Right renal pelvis (tissue), 4 donors: ENCODE measurements at regions not wholly inside any gene's neighbourhood (a gene's known extent, or its start where the extent isn't known, plus 50 kb on each side); places are given as distances from the start of the nearest gene placed in this dataset.

ENCODE experiments used
- DNase-seq, 4 donors: peaks; one replicate each; pipeline ENCODE4 v3.0.0-alpha.2; 2013; ENCODE audit warnings: low read depth in 4 of 4, low spot score in 3 of 4, missing footprints in 1 of 4

GRCh38 chr14:84129007-84129406 lies 1400.9 kb upstream of the FLRT2 start:
- no peak for DNase-seq

- DNase-seq = no peak
Measured at GRCh38 chr14:84129941-84130340, 1400.0 kb upstream of the FLRT2 start.

DNA sequence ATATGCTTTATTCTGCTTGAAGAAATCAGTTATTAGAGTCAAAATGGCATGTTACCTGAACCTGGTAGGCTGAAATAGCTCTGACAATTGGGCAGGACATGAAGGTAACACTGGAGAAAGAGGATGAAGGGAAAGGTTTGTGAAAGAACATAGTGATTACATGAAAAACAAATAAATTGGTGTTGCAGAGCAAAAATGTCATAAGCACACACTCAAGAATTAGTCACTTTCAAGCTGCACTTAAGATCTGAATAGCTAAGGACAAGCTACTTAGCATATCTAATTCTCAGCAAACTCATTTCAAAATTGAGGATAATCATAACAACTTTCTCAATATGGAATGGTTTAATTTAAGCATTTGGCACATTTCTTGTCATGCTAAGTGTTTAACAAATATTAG lies 1398.0 kb upstream of the FLRT2 start:
- DNase-seq = no peak

DNA sequence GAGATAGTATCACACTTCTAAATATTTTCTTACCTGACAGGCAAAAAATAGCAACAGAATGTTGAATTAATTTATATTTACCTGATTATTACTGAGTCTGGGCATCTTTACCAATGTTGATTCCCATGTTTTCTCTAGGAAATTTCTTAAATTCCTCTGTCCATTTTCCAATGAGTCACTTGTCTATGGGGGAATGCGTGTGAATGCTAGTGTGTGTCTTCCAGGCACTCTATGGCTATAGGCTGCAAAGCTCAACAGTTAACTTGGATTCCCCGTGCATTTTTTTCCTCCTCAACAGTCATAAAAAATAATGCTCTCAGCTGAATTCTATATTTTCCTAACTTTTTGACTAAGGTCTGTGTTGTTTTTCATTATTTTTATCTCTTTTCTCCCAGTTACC lies 1385.8 kb upstream of the FLRT2 start:
- DNase-seq = no peak

DNA sequence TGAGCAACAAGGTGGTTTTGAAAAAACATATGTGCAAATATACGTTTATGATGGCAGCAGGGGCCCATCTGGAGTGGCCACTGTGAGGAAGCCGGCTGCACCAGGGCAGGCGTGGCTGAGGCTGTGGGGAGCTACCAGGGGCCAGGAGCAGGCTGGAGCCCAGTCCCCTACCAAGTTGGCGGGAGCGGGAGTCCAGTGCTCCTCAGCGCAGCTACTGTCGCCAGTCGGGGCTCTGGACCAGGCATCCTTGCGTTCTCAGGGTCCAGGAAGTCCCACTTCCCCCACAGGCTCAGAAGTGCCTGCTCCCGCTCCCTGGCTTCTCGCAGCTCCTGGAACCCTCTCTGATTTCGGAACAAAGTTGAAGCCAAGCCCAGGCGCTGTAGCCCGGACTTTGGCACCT lies 1377.5 kb upstream of the FLRT2 start:
- DNase-seq = no peak

GRCh38 chr14:84162633-84163032 lies 1367.3 kb upstream of the FLRT2 start:
- no peak for DNase-seq

DNA sequence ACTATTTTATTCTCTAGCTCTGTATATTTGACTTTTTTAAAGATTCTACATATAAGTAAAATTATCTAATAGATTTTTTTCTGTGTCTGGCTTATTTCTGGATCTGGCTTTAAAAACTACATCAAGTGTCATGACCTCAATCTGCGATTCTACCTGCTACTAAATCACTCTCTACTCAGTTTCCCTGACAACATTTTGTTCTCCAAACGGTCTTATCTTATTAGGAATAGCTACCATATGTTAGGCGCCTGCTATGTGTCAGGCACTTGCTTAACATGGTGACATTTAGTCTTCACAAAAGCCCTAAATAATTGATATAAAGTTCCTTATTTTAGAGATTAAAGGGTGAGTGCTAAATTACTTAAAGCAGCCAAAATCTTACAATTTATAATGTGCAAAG lies 1362.9 kb upstream of the FLRT2 start:
- no peak for DNase-seq

GRCh38 chr14:84180336-84180735 lies 1349.6 kb upstream of the FLRT2 start:
- DNase-seq = no peak

GRCh38 chr14:84181072-84181471 lies 1348.9 kb upstream of the FLRT2 start:
- DNase-seq = no peak

- no peak for DNase-seq
Measured at GRCh38 chr14:84195514-84195913, 1334.4 kb upstream of the FLRT2 start.

GRCh38 chr14:84197704-84198103 lies 1332.2 kb upstream of the FLRT2 start:
- DNase-seq = no peak

GRCh38 chr14:84202486-84202885 lies 1327.5 kb upstream of the FLRT2 start:
- DNase-seq = no peak

DNA sequence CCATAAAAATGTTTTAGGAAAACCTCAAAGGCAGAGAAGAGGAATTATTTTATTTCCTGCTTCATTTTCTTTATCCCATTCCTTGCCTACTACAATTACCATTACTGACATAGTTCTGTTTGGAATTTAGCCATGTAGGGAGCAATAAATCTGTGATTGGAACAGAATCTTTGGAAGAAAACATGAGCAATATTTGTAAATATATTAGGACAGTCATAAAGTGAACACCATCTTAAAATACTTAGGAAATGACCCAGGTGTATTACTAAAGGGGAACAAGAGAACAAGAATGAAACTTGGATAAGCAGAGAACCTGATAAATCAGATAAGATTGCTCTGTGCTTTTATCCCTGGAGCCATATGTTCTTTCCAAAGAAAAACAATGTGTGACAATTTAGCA lies 1326.0 kb upstream of the FLRT2 start:
- DNase-seq = no peak

GRCh38 chr14:84208451-84208850 lies 1321.5 kb upstream of the FLRT2 start:
- DNase-seq = no peak

DNA sequence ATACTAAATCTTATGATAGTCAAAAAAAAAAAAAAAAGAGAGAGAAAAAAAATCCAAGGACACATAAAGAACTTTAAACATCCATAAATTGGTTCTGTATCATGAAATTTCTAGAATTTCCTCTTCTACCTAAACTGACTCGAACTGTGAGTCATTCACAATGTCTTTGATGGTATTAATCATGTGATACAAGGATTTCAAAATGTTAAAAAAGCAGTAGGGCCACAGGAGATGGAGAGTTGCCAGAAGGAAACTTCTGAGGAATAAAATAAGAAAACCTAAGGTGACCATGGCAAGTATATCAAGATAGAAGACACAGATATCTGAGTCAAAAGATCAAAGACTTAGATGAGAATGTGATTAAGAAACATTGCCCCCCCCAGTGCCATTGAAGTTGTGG lies 1320.9 kb upstream of the FLRT2 start:
- no peak for DNase-seq

- no peak for DNase-seq
Measured at GRCh38 chr14:84217066-84217465, 1312.9 kb upstream of the FLRT2 start.

DNA sequence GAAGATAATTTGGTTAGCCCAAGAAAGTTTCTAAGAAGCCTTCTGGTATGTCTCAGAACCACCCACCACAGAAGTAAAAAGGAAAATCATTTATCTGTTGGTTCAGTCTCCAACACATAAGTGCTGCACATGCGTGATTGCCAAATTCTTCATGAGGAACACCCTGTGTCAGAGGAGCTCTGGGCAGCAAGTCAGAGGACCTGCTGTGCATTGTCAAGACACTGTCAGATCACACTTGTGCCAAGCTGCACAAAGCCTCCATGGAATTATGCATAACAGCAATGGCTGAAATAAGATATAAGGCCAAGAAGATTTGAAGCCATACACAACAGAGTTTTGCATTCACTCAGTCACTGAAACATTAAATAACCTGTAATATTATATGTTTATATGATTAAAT lies 1304.7 kb upstream of the FLRT2 start:
- no peak for DNase-seq

- no peak for DNase-seq
Measured at GRCh38 chr14:84228702-84229101, 1301.2 kb upstream of the FLRT2 start.

- no peak for DNase-seq
Measured at GRCh38 chr14:84234281-84234680, 1295.7 kb upstream of the FLRT2 start.

GRCh38 chr14:84236290-84236689 lies 1293.7 kb upstream of the FLRT2 start:
- DNase-seq = no peak

- DNase-seq = no peak
Measured at GRCh38 chr14:84237881-84238280, 1292.1 kb upstream of the FLRT2 start.

DNA sequence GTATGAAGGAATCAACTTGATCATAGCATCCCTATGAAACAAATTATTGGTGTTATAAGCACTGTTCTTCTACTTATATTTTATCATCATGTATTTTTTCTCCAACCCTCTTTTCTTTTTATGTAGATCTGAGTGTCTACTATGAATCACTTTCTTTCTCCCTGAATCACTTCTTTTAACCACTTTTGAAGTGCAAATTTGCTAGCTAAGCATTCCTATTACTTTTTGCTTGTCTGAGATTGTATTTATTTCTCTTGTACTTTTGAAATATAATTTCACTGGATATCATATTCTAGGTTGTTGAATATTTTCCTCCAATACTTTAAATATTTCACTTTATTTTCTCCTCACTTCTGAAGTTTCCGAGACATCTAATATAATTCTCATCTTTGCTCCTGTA lies 1282.3 kb upstream of the FLRT2 start:
- no peak for DNase-seq

DNA sequence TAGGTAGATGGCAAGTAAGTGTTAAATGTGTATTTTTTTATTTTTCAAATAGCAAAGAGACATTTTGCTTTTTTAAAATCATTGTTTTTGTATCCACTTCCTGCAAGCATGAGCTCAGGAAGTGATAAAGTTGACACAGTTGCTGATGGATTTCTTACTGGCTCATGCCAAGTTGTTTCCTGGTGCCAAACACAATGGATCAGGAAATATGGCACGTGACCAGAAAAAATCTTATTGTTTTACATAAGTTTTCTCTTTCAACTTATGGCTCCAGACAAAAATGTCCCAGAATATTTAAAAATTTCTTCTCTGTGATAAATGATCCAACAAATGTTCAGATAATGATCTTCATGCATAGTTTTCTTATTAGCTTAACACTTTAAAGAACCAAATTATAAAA lies 1279.1 kb upstream of the FLRT2 start:
- no peak for DNase-seq
